ENCODE measurements at regions not wholly inside any gene's neighbourhood (a gene's known extent, or its start where the extent isn't known, plus 50 kb on each side); places are given as distances from the start of the nearest gene placed in this dataset.

GRCh38 chr4:136156947-136157346 lies 1375.3 kb downstream of the PCDH18 start:
- TF ChIP-seq MAX (IDR thresholded peaks at IDR 0.05) (no peak), ZBTB7A (IDR thresholded peaks at IDR 0.05; ENCODE audit: low read depth) (no peak), CREB1 (IDR thresholded peaks at IDR 0.05; ENCODE audit: low read depth) (no peak), YY1 (IDR thresholded peaks at IDR 0.05; ENCODE audit: low read depth) (no peak), EP300 (IDR thresholded peaks at IDR 0.05; ENCODE audit: borderline replicate concordance) (no peak), RAD21 (IDR thresholded peaks at IDR 0.05; ENCODE audit: low read depth) (no peak), REST (IDR thresholded peaks at IDR 0.05; ENCODE audit: low read depth) (no peak), EGR1 (IDR thresholded peaks at IDR 0.05) (no peak), TAF1 (IDR thresholded peaks at IDR 0.05; ENCODE audit: low read depth) (no peak), CEBPB (IDR thresholded peaks at IDR 0.05) (no peak), TCF12 (IDR thresholded peaks at IDR 0.05; ENCODE audit: low read depth) (no peak), FOXM1 (IDR thresholded peaks at IDR 0.05; ENCODE audit: borderline replicate concordance, low read depth) (no peak), USF1 (IDR thresholded peaks at IDR 0.05) (no peak), NFIC (IDR thresholded peaks at IDR 0.05) (no peak)

All from Ishikawa (cell line).